RWPE1 (cell line): ENCODE measurements at regions not wholly inside any gene's neighbourhood (a gene's known extent, or its start where the extent isn't known, plus 50 kb on each side); places are given as distances from the start of the nearest gene placed in this dataset.

Source experiments
- CTCF ChIA-PET: fragments of 350-600 bp; sonication (Branson Sonifier 250); formaldehyde crosslinking; extraction: SDS; loops from one replicate; lab custom pipeline; 2021; lab: Yijun Ruan, JAX
- POLR2A ChIA-PET: fragments of 400-600 bp; formaldehyde crosslinking; extraction: SDS; loops from one replicate; lab custom pipeline; 2020; ENCODE audit warnings: antibody characterized with exemption; ENCODE audit not compliant: low non-redundant PET; lab: Yijun Ruan, JAX
- DNase-seq: peaks from one replicate; pipeline ENCODE4 v3.0.0; 2012; ENCODE audit warnings: low spot score
- H3K27ac ChIP-seq: fragments of 450-650 bp; 2 replicates; pipeline ENCODE4 v1.5.1; 2017
- CTCF ChIP-seq: fragments of 450-650 bp; conservative IDR thresholded peaks from 2 replicates; pipeline ENCODE4 v1.5.1; 2017; ENCODE audit warnings: low read depth, mild to moderate bottlenecking

- DNase-seq, result no peak
- CTCF ChIA-PET, result no interaction called here
- no peak overlapping the region for H3K27ac ChIP-seq
- TF ChIP-seq CTCF, result no peak
- POLR2A ChIA-PET, result no interaction called here
Measured at GRCh38 chr16:76182041-76182635, 95.1 kb upstream of the CNTNAP4 start.

GRCh38 chr16:76183647-76184046 lies 93.6 kb upstream of the CNTNAP4 start:
- no peak for DNase-seq
- CTCF ChIA-PET, result interaction anchor here (0.7 kb wide), 1 partner anchor 153 kb away, joined by 3 read pairs; no protein-coding TSS in a partner anchor
- TF ChIP-seq CTCF, result no peak
- POLR2A ChIA-PET, result no interaction called here
- H3K27ac ChIP-seq, result no peak overlapping the region

DNA sequence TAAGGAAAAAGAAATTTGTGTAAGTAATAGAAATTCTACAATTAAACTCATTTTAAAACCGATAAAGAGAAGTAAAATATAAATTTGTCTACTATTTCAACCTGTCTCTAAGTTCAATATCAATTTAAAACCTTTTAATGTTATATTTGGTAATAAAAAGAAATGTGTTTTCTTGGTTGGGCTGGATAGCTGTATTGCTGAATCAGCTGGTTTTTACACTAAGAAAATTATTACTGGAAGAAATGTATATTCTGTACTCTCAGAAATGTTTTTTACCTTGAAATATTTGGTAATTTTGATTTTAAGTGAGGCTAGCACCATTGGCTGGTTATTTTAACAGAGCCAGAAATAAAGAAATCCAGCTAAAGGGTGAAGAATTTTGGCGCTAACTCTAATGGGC lies 87.1 kb upstream of the CNTNAP4 start:
- POLR2A ChIA-PET, result no interaction called here
- no peak for TF ChIP-seq CTCF
- H3K27ac ChIP-seq, result no peak overlapping the region
- no peak for DNase-seq
- CTCF ChIA-PET, result no interaction called here

- TF ChIP-seq CTCF, result no peak
Measured at GRCh38 chr16:76190480-76190879, 86.7 kb upstream of the CNTNAP4 start.

GRCh38 chr16:76193906-76194615 lies 83.1 kb upstream of the CNTNAP4 start:
- TF ChIP-seq CTCF, result no peak
- H3K27ac ChIP-seq, result no peak overlapping the region
- ChIA-PET CTCF (no interaction called here), POLR2A (no interaction called here)
- no peak for DNase-seq

More at GRCh38 chr16:76190480-76190879, 86.7 kb upstream of the CNTNAP4 start:
- POLR2A ChIA-PET, result no interaction called here
- CTCF ChIA-PET, result no interaction called here
- H3K27ac ChIP-seq, result no peak overlapping the region
- DNase-seq, result no peak

GRCh38 chr16:76194616-76195015 lies 82.6 kb upstream of the CNTNAP4 start:
- no peak for TF ChIP-seq CTCF
- CTCF ChIA-PET, result no interaction called here
- DNase-seq, result peak; percentile 55
- H3K27ac ChIP-seq, result peak overlapping the region; percentile 48
- POLR2A ChIA-PET, result no interaction called here
